Uterus (tissue), 2 donors: ENCODE measurements at regions not wholly inside any gene's neighbourhood (a gene's known extent, or its start where the extent isn't known, plus 50 kb on each side); places are given as distances from the start of the nearest gene placed in this dataset.

Experiments used
- POLR2A ChIP-seq, 2 donors: fragments of 450-650 bp; IDR thresholded peaks; one replicate each; pipeline ENCODE4 v1.6.1; 2016; ENCODE audit warnings: antibody characterized with exemption in 2 of 2, mild to moderate bottlenecking in 1 of 2, moderate library complexity in 1 of 2
- TF ChIP-seq, protein P1 (sequence below), 4 experiments: fragments of 200-600 bp in 2 of 4; fragments of 450-650 bp in 2 of 4; sonication (generic) in 2 of 4; IDR thresholded peaks; one replicate each; pipeline ENCODE4 v1.5.1; 2016 to 2019; ENCODE audit warnings: antibody characterized with exemption in 4 of 4, mild to moderate bottlenecking in 2 of 4, moderate library complexity in 1 of 4

DNA sequence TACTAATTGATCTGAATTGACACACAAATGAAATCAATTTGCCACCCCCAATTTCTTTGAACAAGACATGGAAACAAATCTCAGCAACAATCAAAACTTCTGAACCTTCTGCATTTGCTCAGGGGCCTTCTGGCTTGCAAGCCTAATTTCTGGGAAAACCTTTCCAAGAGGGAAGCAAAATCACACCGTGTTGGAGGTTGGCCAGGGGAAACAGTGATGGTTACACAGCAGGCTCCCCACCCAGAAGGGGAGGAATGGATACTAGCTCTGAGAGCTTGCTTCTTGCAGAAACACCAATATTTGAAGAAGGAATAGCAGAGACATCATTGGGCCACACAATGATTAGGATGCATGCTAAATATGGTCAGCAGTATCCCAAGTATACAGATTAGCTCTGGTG lies 488.6 kb upstream of the TRPC7 start:
- TF ChIP-seq, protein P1, sequence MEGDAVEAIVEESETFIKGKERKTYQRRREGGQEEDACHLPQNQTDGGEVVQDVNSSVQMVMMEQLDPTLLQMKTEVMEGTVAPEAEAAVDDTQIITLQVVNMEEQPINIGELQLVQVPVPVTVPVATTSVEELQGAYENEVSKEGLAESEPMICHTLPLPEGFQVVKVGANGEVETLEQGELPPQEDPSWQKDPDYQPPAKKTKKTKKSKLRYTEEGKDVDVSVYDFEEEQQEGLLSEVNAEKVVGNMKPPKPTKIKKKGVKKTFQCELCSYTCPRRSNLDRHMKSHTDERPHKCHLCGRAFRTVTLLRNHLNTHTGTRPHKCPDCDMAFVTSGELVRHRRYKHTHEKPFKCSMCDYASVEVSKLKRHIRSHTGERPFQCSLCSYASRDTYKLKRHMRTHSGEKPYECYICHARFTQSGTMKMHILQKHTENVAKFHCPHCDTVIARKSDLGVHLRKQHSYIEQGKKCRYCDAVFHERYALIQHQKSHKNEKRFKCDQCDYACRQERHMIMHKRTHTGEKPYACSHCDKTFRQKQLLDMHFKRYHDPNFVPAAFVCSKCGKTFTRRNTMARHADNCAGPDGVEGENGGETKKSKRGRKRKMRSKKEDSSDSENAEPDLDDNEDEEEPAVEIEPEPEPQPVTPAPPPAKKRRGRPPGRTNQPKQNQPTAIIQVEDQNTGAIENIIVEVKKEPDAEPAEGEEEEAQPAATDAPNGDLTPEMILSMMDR (IDR thresholded peaks at IDR 0.05): no peak
- TF ChIP-seq POLR2A (IDR thresholded peaks at IDR 0.05): no peak
